PC-3 (cell line): ENCODE measurements at regions not wholly inside any gene's neighbourhood (a gene's known extent, or its start where the extent isn't known, plus 50 kb on each side); places are given as distances from the start of the nearest gene placed in this dataset.

Experiments used
- EZH2phosphoT487 ChIP-seq: fragments of 300-600 bp; sonication (generic); IDR thresholded peaks from 2 replicates; pipeline ENCODE4 v1.6.1; 2018; ENCODE audit warnings: mild to moderate bottlenecking, antibody characterized with exemption, low read length, borderline replicate concordance
- TF ChIP-seq, protein P1 (sequence below): fragments of 300-600 bp; sonication (generic); conservative IDR thresholded peaks from 2 replicates; pipeline ENCODE4 v1.5.1; 2017; ENCODE audit warnings: antibody characterized with exemption, low read depth, mild to moderate bottlenecking, low read length

DNA sequence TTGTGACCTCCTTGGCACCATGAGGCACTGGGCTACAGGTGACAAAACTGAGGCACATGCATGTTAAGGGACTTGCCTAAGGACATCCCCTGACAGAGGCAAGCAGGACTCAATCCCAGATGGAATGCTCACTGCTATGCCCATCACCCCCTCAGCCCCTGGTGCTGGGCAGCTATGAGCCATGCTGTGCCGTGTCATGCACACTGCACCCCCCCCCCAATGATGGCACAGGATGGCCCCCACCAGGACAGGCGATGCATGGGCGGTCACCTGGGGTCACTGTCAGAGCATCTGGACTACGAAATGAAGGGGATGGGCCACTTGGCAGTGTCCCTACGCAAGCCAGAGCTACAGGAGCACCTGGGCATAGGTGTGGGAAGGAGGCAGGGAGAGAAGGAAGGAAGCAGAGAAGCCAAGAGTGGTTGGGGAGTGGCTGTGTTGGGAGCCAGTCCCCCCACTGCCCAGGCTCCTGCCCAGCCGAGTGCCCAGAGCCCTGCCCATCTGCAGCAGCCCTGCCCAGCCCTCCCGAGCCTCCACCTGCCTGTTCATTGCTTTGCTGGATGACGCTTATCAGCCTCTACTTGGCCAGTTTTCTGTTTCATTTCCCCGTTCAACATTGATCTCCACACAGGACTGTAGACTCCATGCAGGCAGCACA lies 84.9 kb upstream of the DIO3 start:
- TF ChIP-seq, protein P1, sequence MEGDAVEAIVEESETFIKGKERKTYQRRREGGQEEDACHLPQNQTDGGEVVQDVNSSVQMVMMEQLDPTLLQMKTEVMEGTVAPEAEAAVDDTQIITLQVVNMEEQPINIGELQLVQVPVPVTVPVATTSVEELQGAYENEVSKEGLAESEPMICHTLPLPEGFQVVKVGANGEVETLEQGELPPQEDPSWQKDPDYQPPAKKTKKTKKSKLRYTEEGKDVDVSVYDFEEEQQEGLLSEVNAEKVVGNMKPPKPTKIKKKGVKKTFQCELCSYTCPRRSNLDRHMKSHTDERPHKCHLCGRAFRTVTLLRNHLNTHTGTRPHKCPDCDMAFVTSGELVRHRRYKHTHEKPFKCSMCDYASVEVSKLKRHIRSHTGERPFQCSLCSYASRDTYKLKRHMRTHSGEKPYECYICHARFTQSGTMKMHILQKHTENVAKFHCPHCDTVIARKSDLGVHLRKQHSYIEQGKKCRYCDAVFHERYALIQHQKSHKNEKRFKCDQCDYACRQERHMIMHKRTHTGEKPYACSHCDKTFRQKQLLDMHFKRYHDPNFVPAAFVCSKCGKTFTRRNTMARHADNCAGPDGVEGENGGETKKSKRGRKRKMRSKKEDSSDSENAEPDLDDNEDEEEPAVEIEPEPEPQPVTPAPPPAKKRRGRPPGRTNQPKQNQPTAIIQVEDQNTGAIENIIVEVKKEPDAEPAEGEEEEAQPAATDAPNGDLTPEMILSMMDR: no peak
- no peak for TF ChIP-seq EZH2phosphoT487
